ENCODE measurements at regions not wholly inside any gene's neighbourhood (a gene's known extent, or its start where the extent isn't known, plus 50 kb on each side); places are given as distances from the start of the nearest gene placed in this dataset.
A peak's percentile ranks its signal among the peaks of the same experiment; 100 is the strongest.

- peak; percentile 72 for DNase-seq
Measured at GRCh38 chr18:33951031-33951430, 273.7 kb downstream of the NOL4 start.

- peak; percentile 79 for DNase-seq
Measured at GRCh38 chr18:33946336-33946735, 278.4 kb downstream of the NOL4 start.

- no peak for DNase-seq
Measured at GRCh38 chr18:33944493-33944892, 280.2 kb downstream of the NOL4 start.

- peak; percentile 3 for DNase-seq
Measured at GRCh38 chr18:33937270-33937816, 287.4 kb downstream of the NOL4 start.

GRCh38 chr18:33934258-33934657 is 290.5 kb downstream of the NOL4 start:
- DNase-seq: no peak

GRCh38 chr18:33928231-33928630 is 296.5 kb downstream of the NOL4 start:
- DNase-seq: peak; percentile 67

- DNase-seq: no peak
Measured at GRCh38 chr18:33924576-33924975, 300.1 kb downstream of the NOL4 start.

GRCh38 chr18:33923980-33924379 is 300.7 kb downstream of the NOL4 start:
- no peak for DNase-seq

- DNase-seq: no peak
Measured at GRCh38 chr18:33918571-33918970, 306.1 kb downstream of the NOL4 start.

- no peak for DNase-seq
Measured at GRCh38 chr18:33916200-33916599, 308.5 kb downstream of the NOL4 start.

- DNase-seq: peak; percentile 16
Measured at GRCh38 chr18:33914399-33914798, 310.3 kb downstream of the NOL4 start.

GRCh38 chr18:33906046-33906445 is 318.7 kb downstream of the NOL4 start:
- DNase-seq: no peak

- DNase-seq: no peak
Measured at GRCh38 chr18:33901894-33902512, 322.7 kb downstream of the NOL4 start.

GRCh38 chr18:33900638-33901037 is 322.6 kb downstream of the ASXL3 start:
- DNase-seq: no peak

- DNase-seq: no peak
Measured at GRCh38 chr18:33898427-33898826, 320.4 kb downstream of the ASXL3 start.

GRCh38 chr18:33878213-33878612 is 300.2 kb downstream of the ASXL3 start:
- no peak for DNase-seq

- no peak for DNase-seq
Measured at GRCh38 chr18:33875029-33875565, 297.1 kb downstream of the ASXL3 start.

- DNase-seq: no peak
Measured at GRCh38 chr18:33873112-33873511, 295.1 kb downstream of the ASXL3 start.

- peak; percentile 18 for DNase-seq
Measured at GRCh38 chr18:33871363-33872025, 293.5 kb downstream of the ASXL3 start.

- DNase-seq: peak; percentile 62
Measured at GRCh38 chr18:33870059-33870458, 292.0 kb downstream of the ASXL3 start.

GRCh38 chr18:33866386-33866785 is 288.4 kb downstream of the ASXL3 start:
- no peak for DNase-seq

GRCh38 chr18:33863912-33864311 is 285.9 kb downstream of the ASXL3 start:
- no peak for DNase-seq

GRCh38 chr18:33854827-33855139 is 276.8 kb downstream of the ASXL3 start:
- DNase-seq: no peak

GRCh38 chr18:33854086-33854826 is 276.2 kb downstream of the ASXL3 start:
- no peak for DNase-seq

All from fibroblast of upper back skin (primary cell).